Breast epithelium (tissue), 3 donors: ENCODE measurements at regions not wholly inside any gene's neighbourhood (a gene's known extent, or its start where the extent isn't known, plus 50 kb on each side); places are given as distances from the start of the nearest gene placed in this dataset.

Source experiments
- POLR2AphosphoS5 ChIP-seq, 3 donors: sonication (generic); formaldehyde crosslinking; IDR thresholded peaks; one replicate each; pipeline ENCODE4 v1.6.1; 2017; ENCODE audit warnings: antibody characterized with exemption in 3 of 3
- TF ChIP-seq, protein P1 (sequence below), 3 donors: fragments of 450-650 bp; IDR thresholded peaks; one replicate each; pipeline ENCODE4 v1.5.1; 2016 to 2017; ENCODE audit warnings: antibody characterized with exemption in 3 of 3, mild to moderate bottlenecking in 3 of 3, moderate library complexity in 3 of 3

DNA sequence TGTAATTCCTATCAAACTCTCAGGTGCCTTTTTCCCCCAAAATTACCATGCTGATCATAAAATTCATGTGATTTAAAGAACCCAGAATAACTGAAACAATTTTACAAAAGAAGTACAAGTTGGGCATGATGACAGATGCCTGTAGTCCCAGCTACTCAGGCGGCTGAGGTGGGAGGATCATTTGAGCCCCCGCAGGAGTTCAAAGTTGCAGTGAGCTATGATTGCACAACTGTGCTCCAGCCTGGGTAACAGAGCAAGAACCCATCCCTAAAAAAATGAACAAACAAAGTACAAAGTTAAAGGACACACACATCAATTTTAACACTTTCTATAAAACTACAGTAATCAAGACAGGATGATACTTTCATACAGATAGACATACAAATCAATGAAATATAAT is 97.9 kb upstream of the LPAR1 start:
- TF ChIP-seq, protein P1, sequence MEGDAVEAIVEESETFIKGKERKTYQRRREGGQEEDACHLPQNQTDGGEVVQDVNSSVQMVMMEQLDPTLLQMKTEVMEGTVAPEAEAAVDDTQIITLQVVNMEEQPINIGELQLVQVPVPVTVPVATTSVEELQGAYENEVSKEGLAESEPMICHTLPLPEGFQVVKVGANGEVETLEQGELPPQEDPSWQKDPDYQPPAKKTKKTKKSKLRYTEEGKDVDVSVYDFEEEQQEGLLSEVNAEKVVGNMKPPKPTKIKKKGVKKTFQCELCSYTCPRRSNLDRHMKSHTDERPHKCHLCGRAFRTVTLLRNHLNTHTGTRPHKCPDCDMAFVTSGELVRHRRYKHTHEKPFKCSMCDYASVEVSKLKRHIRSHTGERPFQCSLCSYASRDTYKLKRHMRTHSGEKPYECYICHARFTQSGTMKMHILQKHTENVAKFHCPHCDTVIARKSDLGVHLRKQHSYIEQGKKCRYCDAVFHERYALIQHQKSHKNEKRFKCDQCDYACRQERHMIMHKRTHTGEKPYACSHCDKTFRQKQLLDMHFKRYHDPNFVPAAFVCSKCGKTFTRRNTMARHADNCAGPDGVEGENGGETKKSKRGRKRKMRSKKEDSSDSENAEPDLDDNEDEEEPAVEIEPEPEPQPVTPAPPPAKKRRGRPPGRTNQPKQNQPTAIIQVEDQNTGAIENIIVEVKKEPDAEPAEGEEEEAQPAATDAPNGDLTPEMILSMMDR (IDR thresholded peaks at IDR 0.05) = no peak
- TF ChIP-seq POLR2AphosphoS5 (IDR thresholded peaks at IDR 0.05) = no peak
